H9 (cell line): ENCODE measurements at regions not wholly inside any gene's neighbourhood (a gene's known extent, or its start where the extent isn't known, plus 50 kb on each side); places are given as distances from the start of the nearest gene placed in this dataset.

Experiments used
- DNase-seq: peaks from one replicate; pipeline ENCODE4 v3.0.0-alpha.2; 2017
- H2AFZ ChIP-seq: one replicate; pipeline ENCODE4 v1.6.1; 2013; ENCODE audit warnings: mild to moderate bottlenecking, low read length, control low read depth, moderate library complexity
- H2AK5ac ChIP-seq: 2 replicates; pipeline ENCODE4 v1.6.1; 2013; ENCODE audit warnings: low read length, control low read depth, mixed read lengths; ENCODE audit not compliant: insufficient read length
- H2BK120ac ChIP-seq: one replicate; pipeline ENCODE4 v1.6.1; 2013; ENCODE audit warnings: low read depth, mild to moderate bottlenecking, low read length, control low read depth, inconsistent platforms; ENCODE audit not compliant: poor library complexity, severe bottlenecking
- H2BK12ac ChIP-seq: 2 replicates; pipeline ENCODE4 v1.6.1; 2013; ENCODE audit warnings: low read length, control low read depth, mixed read lengths, low read depth; ENCODE audit not compliant: insufficient read length
- H2BK15ac ChIP-seq: 2 replicates; pipeline ENCODE4 v1.6.1; 2013; ENCODE audit warnings: low read depth, low read length, control low read depth
- H2BK20ac ChIP-seq: one replicate; pipeline ENCODE4 v1.6.1; 2013; ENCODE audit warnings: low read depth, mild to moderate bottlenecking, low read length, control low read depth, inconsistent platforms; ENCODE audit not compliant: poor library complexity, severe bottlenecking
- H2BK5ac ChIP-seq: 2 replicates; pipeline ENCODE4 v1.6.1; 2013; ENCODE audit warnings: low read length, control low read depth, mixed read lengths; ENCODE audit not compliant: insufficient read length
- H3K14ac ChIP-seq: 2 replicates; pipeline ENCODE4 v1.6.1; 2013; ENCODE audit warnings: low read length, control low read depth; ENCODE audit not compliant: insufficient read depth
- H3K18ac ChIP-seq: 2 replicates; pipeline ENCODE4 v1.6.1; 2013; ENCODE audit warnings: low read depth, mild to moderate bottlenecking, mixed read lengths, low read length, control low read depth; ENCODE audit not compliant: insufficient read length
- H3K23ac ChIP-seq: 2 replicates; pipeline ENCODE4 v1.6.1; 2013; ENCODE audit warnings: low read length, control low read depth, mixed read lengths, low read depth; ENCODE audit not compliant: insufficient read length
- H3K23me2 ChIP-seq: 2 replicates; pipeline ENCODE4 v1.6.1; 2013; ENCODE audit warnings: low read depth, mild to moderate bottlenecking, mixed read lengths, low read length, control low read depth; ENCODE audit not compliant: insufficient read length, poor library complexity, severe bottlenecking
- H3K27ac ChIP-seq: 2 replicates; pipeline ENCODE4 v1.5.1; 2013; ENCODE audit warnings: low read length, control low read depth, mixed read lengths, low read depth; ENCODE audit not compliant: insufficient read length
- H3K27me3 ChIP-seq: 2 replicates; pipeline ENCODE4 v1.6.1; 2013; ENCODE audit warnings: low read length, control low read depth, inconsistent platforms; ENCODE audit not compliant: insufficient read depth
- H3K4ac ChIP-seq: 2 replicates; pipeline ENCODE4 v1.6.1; 2013; ENCODE audit warnings: low read depth, mild to moderate bottlenecking, control low read depth, inconsistent platforms, low read length, moderate library complexity
- H3K4me1 ChIP-seq: 2 replicates; pipeline ENCODE4 v1.6.1; 2013; ENCODE audit warnings: low read length, control low read depth, inconsistent platforms; ENCODE audit not compliant: insufficient read depth
- H3K4me2 ChIP-seq: 2 replicates; pipeline ENCODE4 v1.6.1; 2013; ENCODE audit warnings: low read length, control low read depth, mixed read lengths; ENCODE audit not compliant: insufficient read length, insufficient read depth
- H3K56ac ChIP-seq: 2 replicates; pipeline ENCODE4 v1.6.1; 2013; ENCODE audit warnings: low read depth, mild to moderate bottlenecking, mixed read lengths, low read length, control low read depth; ENCODE audit not compliant: insufficient read length
- H3K79me1 ChIP-seq: 2 replicates; pipeline ENCODE4 v1.6.1; 2013; ENCODE audit warnings: low read depth, mild to moderate bottlenecking, moderate library complexity, low read length, control low read depth, inconsistent platforms; ENCODE audit not compliant: insufficient read depth, poor library complexity, severe bottlenecking
- H3K79me2 ChIP-seq: 2 replicates; pipeline ENCODE4 v1.6.1; 2013; ENCODE audit warnings: low read length, control low read depth, inconsistent platforms; ENCODE audit not compliant: insufficient read depth
- H3K9ac ChIP-seq: 2 replicates; pipeline ENCODE4 v1.6.1; 2013; ENCODE audit warnings: low read length, control low read depth, mixed read lengths; ENCODE audit not compliant: insufficient read length; ENCODE audit errors: extremely low read depth
- H3K9me3 ChIP-seq: one replicate; pipeline ENCODE4 v1.6.1; 2013; ENCODE audit warnings: low read depth, low read length, inconsistent platforms; ENCODE audit not compliant: control insufficient read depth
- H3T11ph ChIP-seq: one replicate; pipeline ENCODE4 v1.6.1; 2013; ENCODE audit warnings: mild to moderate bottlenecking, low read length, control low read depth, inconsistent platforms
- H4K20me1 ChIP-seq: one replicate; pipeline ENCODE4 v1.6.1; 2013; ENCODE audit not compliant: control insufficient read depth, insufficient read length, insufficient read depth
- H4K5ac ChIP-seq: 2 replicates; pipeline ENCODE4 v1.6.1; 2013; ENCODE audit warnings: low read depth, mild to moderate bottlenecking, mixed read lengths, low read length, control low read depth; ENCODE audit not compliant: insufficient read length
- H4K8ac ChIP-seq: replicated peaks from 2 replicates; pipeline ENCODE4 v1.6.1; 2013; ENCODE audit warnings: low read length, control low read depth, mixed read lengths, low read depth; ENCODE audit not compliant: insufficient read length
- H4K91ac ChIP-seq: 2 replicates; pipeline ENCODE4 v1.6.1; 2013; ENCODE audit warnings: low read depth, mild to moderate bottlenecking, moderate library complexity, mixed read lengths, low read length, control low read depth; ENCODE audit not compliant: insufficient read length
- H3K27ac Mint-ChIP-seq, 3 experiments: 2 replicates in 2 of 3; 3 replicates in 1 of 3; pipeline ENCODE4 v1.8.0; 2020 to 2021; ENCODE audit warnings: mixed read lengths in 3 of 3, mild to moderate bottlenecking in 1 of 3, moderate library complexity in 1 of 3
- H3K27me3 Mint-ChIP-seq: 2 replicates; pipeline ENCODE4 v1.8.0; 2021; ENCODE audit warnings: low read depth, mild to moderate bottlenecking, moderate library complexity, mixed read lengths
- H3K36me3 Mint-ChIP-seq, 3 experiments: 2 replicates in 2 of 3; 3 replicates in 1 of 3; pipeline ENCODE4 v1.8.0; 2020 to 2021; ENCODE audit warnings: low read depth in 3 of 3, mixed read lengths in 3 of 3; ENCODE audit not compliant: insufficient read depth in 1 of 3
- H3K4me1 Mint-ChIP-seq, 2 experiments: 2 replicates each; pipeline ENCODE4 v1.8.0; 2020; ENCODE audit warnings: mixed read lengths in 2 of 2
- H3K4me3 Mint-ChIP-seq, 2 experiments: 2 replicates in 1 of 2; 3 replicates in 1 of 2; pipeline ENCODE4 v1.8.0; 2020 to 2021; ENCODE audit warnings: mild to moderate bottlenecking in 2 of 2, mixed read lengths in 2 of 2, moderate library complexity in 1 of 2
- H3K9me3 Mint-ChIP-seq, 2 experiments: 2 replicates in 1 of 2; 3 replicates in 1 of 2; pipeline ENCODE4 v1.8.0; 2020; ENCODE audit warnings: mild to moderate bottlenecking in 2 of 2, mixed read lengths in 2 of 2, moderate library complexity in 1 of 2
- WGBS: extraction: QIAGEN DNeasy Blood & Tissue Kit; methylation state at CpG from one replicate; pipeline ENCODE4 v1.1.7; 2013; ENCODE audit warnings: missing lambda C conversion rate, low lambda C conversion rate, mixed read lengths; ENCODE audit not compliant: insufficient read length; ENCODE audit errors: extremely low coverage; 5-methylcytosine and 5-hydroxymethylcytosine counted together
- TF ChIP-seq, protein P1 (sequence below): fragments of 200-600 bp; sonication (generic); conservative IDR thresholded peaks from 3 replicates; pipeline ENCODE4 v1.8.0; 2021; ENCODE audit warnings: antibody characterized with exemption, mild to moderate bottlenecking

DNA sequence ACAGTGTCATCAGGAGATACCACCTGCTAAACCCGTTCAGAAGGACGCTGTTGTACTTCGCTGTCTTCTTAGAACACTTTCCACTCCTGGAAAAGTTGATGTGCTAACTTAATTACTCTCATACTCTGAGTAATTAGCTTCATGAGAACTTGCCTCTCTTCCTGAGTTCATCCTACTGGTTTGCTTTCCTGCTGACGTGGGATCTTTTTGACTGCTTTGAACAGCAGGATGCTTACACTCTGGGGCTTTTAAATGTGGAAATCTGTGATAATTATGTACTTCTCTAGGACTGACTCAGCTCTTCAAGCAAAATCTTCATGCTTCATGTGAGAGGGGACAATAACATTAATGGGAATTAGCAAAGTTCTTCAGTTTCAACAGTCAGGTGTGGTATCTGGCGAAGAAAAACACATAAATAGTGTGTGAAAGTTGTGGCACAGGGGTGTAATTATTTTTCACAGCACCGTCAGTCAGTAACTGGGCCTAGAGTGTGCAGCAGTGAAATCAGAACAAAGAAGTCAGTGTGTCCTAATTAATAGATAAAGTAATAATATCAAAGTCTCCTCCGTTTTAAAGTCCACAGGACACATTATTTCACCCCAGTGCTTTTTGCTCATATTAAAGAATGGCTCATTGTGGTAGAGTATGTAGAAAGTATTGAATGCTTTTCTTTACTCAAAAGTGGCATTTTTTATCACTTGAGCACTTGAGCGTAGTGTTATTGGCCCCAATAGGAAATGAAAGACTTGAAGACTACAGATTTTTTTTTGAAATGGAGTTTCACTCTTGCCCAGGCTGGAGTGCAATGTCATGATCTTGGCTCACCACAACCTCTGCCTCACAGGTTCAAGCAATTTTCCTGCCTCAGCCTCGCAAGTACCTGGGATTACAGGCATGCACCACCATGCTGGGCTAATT lies 140.9 kb upstream of the DMRT1 start:
- Histone ChIP-seq H3K9ac (no peak overlapping the region), H4K5ac (no peak overlapping the region), H3K79me1 (no peaks in the 10 kb centered on the region), H3K4me2 (no peak overlapping the region), H3K9me3 (no peaks in the 10 kb centered on the region), H3K4me1 (no peaks in the 10 kb centered on the region), H3K27me3 (no peaks in the 10 kb centered on the region), H4K91ac (no peak overlapping the region), H2BK120ac (no peak overlapping the region), H2BK12ac (no peak overlapping the region), H2BK20ac (no peak overlapping the region), H3K23me2 (no peaks in the 10 kb centered on the region), H2BK5ac (no peak overlapping the region), H3K4ac (no peak overlapping the region), H2AFZ (no peak overlapping the region), H3K23ac (no peak overlapping the region), H3K56ac (no peak overlapping the region), H3T11ph (no peak overlapping the region), H3K14ac (no peak overlapping the region), H2BK15ac (no peak overlapping the region), H3K18ac (no peak overlapping the region), H4K8ac (no peak overlapping the region), H3K27ac (no peak overlapping the region), H2AK5ac (no peak overlapping the region), H4K20me1 (no peaks in the 10 kb centered on the region), H3K79me2 (no peaks in the 10 kb centered on the region)
- no CpG with 5 or more reads among the region's 9 CpGs for WGBS
- no peak overlapping the region for H3K4me3 Mint-ChIP-seq
- H3K9me3 Mint-ChIP-seq: no peaks in the 10 kb centered on the region
- DNase-seq: no peak
- H3K4me1 Mint-ChIP-seq: peaks cover 28 to 30% of the 10 kb centered on the region in 2 experiments
- H3K27ac Mint-ChIP-seq: no peak overlapping the region
- no peaks in the 10 kb centered on the region for H3K27me3 Mint-ChIP-seq
- TF ChIP-seq, protein P1, sequence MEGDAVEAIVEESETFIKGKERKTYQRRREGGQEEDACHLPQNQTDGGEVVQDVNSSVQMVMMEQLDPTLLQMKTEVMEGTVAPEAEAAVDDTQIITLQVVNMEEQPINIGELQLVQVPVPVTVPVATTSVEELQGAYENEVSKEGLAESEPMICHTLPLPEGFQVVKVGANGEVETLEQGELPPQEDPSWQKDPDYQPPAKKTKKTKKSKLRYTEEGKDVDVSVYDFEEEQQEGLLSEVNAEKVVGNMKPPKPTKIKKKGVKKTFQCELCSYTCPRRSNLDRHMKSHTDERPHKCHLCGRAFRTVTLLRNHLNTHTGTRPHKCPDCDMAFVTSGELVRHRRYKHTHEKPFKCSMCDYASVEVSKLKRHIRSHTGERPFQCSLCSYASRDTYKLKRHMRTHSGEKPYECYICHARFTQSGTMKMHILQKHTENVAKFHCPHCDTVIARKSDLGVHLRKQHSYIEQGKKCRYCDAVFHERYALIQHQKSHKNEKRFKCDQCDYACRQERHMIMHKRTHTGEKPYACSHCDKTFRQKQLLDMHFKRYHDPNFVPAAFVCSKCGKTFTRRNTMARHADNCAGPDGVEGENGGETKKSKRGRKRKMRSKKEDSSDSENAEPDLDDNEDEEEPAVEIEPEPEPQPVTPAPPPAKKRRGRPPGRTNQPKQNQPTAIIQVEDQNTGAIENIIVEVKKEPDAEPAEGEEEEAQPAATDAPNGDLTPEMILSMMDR: no peak
- H3K36me3 Mint-ChIP-seq: no peaks in the 10 kb centered on the region
